GM21576 (cell line): ENCODE measurements at regions not wholly inside any gene's neighbourhood (a gene's known extent, or its start where the extent isn't known, plus 50 kb on each side); places are given as distances from the start of the nearest gene placed in this dataset.

Experiments
- ATAC-seq: cut with Tn5 transposase; IDR thresholded peaks from one replicate; pipeline ENCODE4 v1.9.1; 2021; ENCODE audit warnings: mild to moderate bottlenecking, moderate library complexity; ENCODE audit not compliant: unreplicated experiment

DNA sequence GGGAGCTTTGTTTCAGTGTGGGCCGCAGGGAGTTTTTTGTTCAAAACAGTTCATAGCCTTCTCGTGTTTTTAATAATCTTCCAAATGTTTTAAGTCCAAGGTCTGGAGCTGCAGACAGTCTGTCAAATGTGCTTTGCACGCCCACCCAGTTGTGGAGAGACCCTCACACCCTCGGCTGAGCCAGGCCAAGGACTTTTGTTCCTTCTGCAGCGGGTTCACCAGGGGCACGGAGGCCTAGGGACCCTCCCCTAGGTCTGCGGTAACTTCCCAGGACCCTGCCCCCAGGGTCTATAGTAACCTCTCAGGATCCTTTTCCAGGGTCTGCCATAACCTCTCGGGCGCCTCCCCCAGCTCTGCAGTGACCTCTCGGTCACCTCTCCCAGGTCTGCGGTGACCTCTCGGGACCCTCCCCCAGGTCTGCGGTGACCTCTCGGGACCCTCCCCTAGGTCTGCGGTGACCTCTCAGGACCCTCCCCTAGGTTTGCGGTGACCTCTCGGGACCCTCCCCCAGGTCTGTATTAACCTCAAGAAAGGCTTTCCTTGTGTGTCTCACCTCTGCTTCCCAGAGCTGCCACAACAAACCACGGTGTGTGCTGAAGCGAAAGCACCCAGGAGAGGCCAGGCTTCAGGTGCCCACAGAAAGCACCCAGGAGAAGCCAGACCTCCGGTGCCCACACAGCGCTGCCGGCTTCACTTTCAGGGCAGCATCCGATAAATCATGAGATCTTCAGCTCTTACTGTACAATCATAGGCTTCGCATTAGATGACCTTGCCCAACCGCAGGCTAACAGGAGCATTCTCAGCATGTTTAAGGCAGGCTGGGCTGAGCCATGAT lies 301.9 kb upstream of the SALL3 start:
- no peak for ATAC-seq

DNA sequence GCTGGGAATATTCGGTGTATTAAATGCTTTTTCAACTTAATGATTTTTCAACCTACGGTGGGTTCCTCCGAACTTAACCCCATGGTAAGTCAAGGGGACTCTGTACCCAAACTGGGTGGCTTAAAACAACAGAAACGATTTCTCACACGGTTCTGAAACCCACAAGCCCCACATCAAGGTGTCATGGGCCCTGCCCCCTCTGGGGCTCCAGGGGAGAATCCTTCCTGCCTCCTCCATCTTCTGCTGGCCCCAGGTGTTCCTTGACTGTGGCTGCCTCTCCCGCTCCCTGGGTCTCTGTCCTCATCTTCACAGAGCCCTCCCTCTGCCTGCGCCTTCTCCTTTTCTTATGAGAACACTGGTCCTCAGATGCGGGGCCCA lies 301.3 kb upstream of the SALL3 start:
- ATAC-seq = no peak

DNA sequence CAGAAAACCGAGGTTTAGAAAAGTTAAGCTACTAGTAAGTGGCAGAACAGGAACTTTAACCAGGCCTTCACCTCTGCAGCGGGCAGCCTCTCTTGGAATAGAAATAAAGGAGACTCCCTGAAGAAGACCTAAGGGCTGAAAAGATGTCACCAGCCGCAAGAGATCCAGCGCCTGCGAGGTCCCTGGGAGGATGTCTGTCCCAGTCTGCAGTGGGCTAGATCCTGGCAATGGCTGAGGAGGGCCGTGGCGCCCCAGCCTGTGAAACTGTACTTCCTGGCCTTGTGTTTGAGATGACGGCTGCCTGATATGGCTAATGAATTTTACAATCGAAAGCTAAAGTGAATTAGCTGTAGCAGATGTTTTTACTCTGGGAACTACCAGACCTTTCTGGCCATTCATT lies 300.6 kb upstream of the SALL3 start:
- no peak for ATAC-seq

DNA sequence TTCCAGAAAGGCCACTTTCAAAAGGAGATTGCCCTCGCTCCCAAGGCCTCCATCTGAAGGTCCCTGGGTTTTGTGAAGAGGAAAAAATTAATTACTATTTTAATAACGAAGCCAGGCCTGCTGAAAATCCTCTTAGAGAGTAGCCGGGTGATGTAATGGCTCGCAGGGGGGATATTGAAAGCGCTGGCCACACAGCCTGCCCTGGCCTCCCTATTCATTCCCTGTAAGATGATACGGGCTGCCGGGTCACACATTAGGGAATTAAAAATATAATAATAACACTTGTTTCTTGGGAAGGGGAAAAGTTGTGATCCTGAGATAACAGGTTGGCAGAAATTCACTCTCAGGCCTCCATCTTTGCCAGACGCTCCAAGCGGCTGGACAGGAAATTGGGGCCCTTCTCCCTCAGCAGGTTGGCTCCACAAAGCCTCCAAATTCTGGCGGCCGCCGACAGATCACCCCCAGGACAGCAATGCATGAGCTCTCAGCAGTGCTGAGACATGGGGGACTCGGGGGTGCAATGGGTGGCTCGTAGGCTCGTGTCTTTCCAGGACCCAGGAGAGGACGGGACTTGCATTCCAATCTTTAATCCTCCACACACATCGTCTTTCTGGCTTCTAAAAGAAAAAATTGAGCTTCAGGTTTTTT lies 299.9 kb upstream of the SALL3 start:
- ATAC-seq = no peak

DNA sequence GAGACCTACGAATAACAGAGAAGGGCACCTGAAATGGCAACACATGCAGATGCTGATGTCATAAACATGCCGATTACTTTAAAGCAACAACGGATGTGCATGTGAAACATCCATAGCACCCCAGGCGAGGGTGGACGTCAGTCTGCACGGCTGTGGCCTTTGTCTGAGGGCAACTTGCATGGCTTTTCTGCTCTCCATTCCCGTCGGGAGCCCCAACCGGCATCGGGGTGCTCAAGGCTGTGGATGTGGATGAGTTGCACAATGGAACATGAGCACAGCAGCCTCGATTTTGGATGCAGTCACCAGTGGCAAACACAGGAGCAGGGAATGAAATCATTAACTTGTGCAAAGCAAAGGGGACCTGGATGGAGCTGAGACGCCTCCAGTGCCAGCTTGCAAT lies 298.2 kb upstream of the SALL3 start:
- no peak for ATAC-seq

DNA sequence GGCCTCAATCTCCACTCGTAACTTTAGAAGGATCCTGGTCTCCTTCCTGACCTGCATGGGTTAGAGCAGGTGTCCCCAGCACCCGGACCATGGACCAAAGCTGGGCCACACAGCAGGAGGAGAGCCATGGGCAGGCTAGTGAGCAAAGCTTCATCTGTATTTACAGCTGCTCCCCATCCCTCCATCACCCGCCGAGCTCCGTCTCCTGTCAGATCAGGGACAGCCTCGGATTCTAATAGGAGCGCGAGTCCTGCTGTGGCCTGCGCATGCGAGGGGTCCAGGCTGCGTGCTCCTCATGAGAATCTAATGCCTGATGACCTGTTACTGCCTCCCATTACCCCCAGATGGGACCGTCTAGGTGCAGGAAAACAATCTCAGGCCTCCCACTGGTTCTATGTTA lies 297.7 kb upstream of the SALL3 start:
- ATAC-seq = no peak

DNA sequence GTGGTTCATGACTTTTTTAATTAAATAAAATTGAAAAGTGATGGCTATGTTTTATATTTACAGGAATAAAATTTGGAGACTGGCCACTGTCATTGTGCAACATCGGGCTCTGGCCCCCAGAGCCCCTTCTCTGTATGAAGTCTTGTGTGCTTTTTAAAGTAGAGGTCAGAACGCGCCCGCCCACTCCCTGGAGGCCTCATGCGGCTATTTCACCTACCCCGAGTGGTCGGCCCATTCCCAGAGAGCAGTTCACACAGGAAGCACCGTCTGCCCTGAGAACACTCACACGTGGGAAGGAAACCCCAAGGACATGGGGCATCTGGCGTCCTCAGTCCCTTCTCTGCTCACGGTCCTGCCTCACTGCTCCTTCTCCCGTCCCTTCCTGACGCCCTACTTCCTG lies 296.9 kb upstream of the SALL3 start:
- ATAC-seq = no peak

DNA sequence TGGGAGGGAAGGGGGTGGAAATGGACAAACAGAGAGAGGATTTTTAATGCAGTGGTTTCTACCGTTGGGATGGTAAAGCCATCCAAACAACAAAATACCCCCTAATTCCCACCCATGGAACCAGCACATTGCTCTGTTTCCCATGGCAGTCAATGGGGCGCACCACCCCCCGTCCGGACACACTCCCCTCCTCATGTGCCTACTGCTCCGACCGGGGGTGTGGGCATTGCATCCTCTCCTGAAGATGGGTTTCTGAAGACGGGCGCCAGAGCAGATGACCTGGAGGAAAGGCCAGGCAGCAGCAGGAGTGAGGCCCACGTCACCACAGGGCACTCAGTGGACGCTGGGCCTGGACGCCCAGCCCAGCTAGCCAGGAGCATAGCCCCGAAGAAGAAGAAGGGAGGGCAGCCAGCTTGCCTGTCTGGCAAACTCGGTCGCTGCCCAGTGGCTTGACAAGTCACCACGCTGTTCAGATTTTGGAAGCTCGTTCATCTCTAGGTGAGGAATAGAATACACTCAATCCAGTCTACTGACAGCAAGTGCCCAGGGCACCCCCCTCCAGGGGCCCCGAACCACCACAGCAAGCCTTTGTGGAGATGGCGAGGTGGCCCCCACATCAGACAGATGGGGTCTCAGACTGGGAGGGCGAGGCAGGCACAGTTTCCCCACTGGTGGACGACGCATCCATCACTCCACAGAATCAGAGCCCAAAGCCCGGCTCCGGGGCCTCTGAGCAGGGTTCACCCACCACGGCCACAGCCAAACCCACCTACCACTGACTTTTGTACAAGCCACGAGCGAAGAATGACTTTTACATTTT lies 296.2 kb upstream of the SALL3 start:
- no peak for ATAC-seq

DNA sequence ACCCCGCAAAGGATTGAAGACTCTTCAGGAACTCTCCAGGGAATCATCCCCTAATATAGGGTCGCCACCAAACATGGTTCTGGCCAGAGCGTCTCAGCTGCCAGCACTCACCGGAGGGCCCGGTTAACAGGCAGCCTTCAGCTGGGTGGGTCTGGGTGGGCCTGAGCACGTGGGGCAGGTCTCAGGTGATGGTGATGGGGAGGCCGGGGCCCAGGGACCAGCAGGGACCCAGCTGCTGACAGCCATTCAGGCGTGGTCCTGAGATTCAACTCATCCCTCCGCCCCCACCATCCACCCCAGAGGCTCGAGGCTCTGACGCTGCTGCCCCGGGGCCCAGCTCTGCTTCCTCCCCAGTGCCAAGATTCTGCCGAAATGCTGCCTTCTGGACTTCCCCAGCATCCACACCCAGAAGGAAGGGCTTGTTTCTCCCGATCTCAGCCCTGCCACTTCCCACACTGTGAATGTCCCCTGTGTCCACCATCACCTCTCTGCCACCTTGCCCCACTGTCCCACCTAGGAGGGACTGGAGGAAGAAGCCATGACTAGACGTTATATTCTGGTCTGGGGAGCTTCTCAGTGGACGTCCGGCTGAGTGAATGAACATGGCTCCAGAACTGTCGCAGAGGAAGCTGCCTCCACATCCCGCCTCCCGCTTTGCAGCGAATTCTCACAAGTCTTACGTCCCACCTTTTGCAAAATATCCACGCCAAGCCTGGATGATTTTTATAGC lies 294.2 kb upstream of the SALL3 start:
- no peak for ATAC-seq

DNA sequence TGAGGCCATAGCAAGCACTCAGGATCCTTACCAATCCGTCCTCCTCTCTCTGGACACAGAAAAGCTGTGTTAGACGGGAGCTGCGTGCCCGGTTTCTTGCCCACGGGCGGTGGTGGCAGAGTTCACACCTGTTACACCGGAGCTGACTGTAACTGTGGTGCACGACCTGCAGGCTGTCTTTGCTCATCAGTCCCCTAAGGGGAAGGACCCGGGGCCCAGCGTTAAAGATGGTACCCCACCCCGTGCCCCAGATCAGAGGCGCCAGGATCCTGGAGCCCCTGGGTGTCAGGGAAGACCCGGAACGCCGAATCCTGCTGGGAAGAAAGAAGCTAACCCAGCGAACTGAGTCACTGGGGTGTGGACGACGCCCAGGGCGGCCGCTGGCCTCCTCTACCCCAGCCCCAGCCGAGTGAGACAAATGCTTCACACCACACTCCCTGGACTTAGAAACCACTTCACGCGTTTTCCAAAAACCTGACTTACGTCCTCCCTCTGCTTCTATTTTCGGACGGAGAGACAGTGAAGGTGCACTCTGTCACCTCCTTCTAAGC lies 293.6 kb upstream of the SALL3 start:
- no peak for ATAC-seq

DNA sequence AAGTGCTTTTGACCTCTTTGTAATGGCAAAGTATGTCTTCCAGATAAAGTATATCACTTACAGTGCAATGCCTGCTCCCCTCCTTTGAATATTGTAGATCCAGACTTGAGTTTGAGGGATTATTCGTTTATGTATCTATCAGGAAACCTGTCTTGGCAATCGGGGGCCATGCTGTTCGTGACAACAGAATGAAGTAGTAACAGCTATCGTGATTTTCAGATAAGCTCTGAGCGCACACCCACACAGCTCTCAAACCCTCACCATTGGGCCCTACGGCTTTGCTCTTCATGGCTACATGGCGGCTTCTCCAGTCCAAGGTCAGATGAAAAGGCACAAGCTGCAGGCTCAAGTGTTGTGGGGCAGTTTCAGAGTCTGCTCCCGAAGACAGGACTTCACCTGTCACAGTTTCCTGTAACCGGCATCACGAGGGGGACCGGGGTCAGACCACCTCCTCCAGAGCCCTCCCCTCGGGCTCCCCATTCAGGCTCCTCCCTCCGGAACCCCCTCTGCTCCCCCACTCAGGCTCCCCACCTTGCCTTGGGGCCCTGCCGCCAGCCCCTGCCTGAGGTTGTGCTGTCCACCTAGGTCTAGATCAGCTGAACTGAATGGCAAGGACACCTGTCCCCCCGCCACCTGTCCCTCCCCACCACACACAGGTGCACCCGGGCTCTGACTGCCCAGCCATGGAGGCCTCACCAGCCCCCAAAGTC lies 292.5 kb upstream of the SALL3 start:
- ATAC-seq = no peak

DNA sequence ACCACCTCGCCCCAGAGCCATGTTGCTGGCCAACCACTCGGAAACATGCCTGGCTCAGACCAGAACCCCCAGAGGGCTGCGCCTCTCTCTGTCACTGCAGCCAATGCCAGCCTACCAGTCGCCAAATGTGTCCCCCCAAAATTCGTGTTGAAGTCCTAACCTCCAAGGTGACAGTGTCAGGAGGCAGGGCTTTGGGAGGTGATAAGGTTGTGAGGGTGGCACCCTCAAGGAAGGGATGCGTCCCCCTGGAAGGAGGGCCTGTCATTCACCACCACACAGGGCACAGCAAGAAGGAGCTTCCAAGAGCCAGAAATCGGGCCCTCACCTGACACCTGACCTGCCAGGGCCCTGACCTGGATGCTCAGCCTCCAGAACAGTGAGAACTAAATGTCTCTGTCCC lies 291.9 kb upstream of the SALL3 start:
- ATAC-seq = no peak

DNA sequence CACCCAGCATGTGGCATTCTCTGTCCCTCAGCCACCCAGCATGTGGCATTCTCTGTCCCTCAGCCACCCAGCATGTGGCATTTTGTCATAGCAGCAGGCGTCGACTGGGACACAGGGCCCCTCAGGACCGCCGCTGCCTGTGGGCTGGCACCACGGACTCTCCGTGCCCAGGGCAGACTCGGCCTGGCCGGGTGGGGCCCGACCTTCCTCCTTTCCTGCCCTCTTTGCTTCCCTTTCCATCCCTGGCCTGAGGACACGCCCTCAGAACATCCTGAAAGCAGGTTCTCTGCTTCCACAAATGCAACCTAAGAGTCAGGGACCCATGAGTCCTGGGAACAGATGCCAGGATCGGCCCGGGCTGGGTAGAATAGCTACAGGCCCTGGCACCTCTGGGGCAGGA lies 291.4 kb upstream of the SALL3 start:
- ATAC-seq = no peak

DNA sequence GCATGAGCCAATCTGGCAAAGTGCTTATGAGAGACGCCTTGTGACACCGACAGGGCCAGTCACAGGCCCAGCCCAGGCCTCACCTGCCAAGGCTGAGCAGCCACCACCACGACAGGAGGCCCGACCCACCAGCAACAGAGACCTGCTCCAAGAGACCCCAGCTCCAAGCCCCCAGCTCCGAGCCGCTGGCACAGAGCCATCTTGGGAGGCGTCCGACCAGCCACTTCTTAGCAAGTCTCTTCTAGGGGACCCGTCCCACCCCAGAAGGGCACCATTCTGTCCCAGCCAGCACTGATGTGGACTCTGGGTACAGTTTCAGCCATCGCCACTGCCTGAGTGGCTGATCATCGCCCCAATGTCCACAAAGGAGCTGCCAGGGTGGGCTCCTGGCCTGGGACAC lies 290.7 kb upstream of the SALL3 start:
- no peak for ATAC-seq

DNA sequence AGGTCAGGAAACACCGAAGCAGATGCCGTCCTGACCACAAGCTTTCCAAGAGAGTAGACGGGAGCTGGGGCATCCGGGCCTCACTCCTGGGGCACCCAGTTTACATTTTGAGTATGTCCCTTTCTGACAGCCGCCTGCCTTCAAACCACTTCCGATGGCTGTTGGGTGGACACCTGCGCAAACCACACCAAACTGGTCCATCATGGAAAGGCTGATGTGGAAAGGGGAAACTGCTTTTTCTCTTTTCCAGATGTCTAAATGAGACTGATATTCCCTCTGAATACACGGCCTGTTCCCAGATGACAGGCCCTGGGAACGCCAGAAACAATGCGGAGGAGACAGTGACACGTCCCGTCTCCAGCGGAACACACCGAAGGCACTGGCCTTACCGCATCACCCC lies 290.0 kb upstream of the SALL3 start:
- no peak for ATAC-seq

DNA sequence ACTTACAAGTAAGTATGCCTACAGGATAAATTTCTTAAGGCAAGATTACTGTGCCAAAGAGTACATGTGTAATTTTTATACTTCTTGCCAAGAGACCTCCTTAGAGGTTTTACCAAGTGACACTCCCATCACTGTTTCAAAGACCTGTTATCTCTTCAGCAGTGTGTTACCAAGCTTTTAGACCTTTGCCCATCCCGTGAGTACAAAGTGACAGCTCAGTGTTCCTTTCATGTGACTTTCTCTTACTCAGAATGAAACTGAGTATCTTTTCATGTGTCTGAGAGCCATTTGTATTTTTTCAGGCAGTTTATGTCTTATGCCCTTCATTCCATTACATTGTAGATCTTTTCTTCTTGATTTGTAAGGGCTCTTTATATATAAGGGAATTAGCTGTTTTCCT lies 287.5 kb upstream of the SALL3 start:
- no peak for ATAC-seq

DNA sequence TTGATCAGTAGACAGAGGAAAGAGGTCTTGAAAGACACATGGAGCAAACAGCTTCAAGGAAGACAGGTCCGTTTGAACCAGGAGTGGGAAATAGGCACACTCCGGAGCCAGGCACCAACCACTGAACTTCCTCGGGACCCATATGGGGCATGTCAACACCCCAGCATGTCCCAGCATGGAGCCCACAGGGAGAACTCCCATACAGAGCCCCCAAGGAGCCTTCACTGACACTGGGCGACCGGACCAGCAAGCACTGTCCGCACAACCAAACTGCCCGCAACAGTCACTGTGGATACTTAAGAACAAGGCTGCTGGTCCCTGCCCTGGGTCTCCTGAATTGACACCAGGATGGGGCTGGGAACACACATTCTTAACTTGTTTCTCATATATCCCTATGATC lies 286.2 kb upstream of the SALL3 start:
- no peak for ATAC-seq

DNA sequence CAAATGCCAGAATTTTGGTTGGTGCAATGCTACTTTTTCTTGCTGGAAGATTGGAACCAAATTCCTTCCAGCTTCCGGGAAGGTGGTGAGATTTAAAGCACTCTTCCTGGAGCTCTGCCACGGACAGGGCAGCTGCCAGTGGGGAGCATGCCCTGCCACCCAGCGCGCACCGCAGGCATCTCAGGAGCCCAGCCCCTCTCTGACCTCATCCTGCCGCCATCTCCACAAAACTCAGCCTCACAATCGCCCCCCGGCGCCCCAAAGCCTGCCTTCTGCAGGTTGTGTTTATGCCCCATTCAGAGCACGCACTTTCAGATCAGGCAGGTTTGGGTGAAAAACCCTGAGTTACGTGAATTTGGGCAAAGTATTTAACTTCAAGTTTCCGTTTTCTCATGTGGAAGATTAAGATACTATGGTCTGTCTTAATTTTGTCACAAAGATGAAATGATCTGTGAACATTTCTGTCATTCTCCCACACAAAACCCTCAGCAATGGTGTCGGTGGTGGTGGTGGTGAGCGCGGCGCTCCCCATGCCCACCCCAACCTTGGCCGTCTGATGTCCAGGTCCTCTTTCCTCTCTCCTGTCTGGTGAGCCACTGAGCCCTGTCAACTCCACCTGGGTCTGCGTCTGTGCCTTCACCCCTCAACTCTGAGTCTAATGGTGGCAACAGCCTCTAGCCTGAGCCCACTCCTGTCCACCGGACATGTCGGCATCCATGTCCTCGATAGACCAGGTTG lies 282.8 kb upstream of the SALL3 start:
- no peak for ATAC-seq

DNA sequence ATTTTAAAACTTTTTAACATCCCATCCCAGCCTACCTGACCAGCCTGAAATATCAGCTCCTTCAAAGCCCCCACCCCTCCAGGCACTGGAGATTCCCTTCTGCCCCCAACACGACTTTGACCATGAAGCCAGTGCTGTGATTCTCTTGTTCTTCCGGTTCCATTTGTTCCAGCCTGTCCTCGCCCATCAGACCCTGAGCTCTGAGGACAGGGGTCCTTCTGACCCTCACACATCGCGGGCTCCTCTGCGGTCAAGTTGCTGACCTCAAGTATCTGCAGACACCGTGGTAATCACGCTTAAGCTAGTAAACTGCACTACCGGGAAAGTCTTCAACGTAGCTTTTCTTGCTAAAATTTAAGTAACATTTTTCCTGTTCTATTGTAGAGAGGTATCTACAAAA lies 282.2 kb upstream of the SALL3 start:
- ATAC-seq = no peak

DNA sequence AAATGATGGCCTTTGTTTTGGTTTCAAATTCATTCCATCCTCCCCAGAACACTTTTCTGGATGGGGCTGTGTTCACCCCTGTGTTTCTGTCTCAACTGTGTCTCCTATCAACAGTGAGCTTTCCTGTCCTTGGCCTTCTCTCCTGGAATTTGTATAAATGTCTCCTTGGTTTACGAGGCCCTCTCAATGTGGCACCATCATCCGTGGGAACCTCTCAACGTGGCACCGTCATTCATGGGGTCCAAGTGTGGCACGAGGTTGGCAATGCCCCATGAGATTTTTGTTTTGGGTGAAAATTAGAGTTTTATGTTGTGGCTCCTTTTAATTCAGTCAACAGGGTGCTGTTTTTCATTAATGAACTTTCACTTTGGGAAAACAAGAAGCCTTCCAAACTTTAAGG lies 280.7 kb upstream of the SALL3 start:
- no peak for ATAC-seq
